ENCODE measurements at regions not wholly inside any gene's neighbourhood (a gene's known extent, or its start where the extent isn't known, plus 50 kb on each side); places are given as distances from the start of the nearest gene placed in this dataset.

GRCh38 chr20:58100731-58101356 lies 127.6 kb downstream of the ANKRD60 start:
- H3K4me3 ChIP-seq, result no peak overlapping the region
- H3K27me3 ChIP-seq, result no peaks in the 10 kb centered on the region
- H3K27ac ChIP-seq, result no peak overlapping the region
- H3K4me1 ChIP-seq, result no peaks in the 10 kb centered on the region
- H3K36me3 ChIP-seq, result no peaks in the 10 kb centered on the region
- no peaks in the 10 kb centered on the region for H3K9me3 ChIP-seq
- TF ChIP-seq POLR2A (IDR thresholded peaks at IDR 0.05) (no peak), CTCF (IDR thresholded peaks at IDR 0.05) (no peak)
- intact Hi-C loops (cut with DNase I; ENCODE audit: low total_unique reads), result no loop called here
- DNase-seq, result no peak

DNA sequence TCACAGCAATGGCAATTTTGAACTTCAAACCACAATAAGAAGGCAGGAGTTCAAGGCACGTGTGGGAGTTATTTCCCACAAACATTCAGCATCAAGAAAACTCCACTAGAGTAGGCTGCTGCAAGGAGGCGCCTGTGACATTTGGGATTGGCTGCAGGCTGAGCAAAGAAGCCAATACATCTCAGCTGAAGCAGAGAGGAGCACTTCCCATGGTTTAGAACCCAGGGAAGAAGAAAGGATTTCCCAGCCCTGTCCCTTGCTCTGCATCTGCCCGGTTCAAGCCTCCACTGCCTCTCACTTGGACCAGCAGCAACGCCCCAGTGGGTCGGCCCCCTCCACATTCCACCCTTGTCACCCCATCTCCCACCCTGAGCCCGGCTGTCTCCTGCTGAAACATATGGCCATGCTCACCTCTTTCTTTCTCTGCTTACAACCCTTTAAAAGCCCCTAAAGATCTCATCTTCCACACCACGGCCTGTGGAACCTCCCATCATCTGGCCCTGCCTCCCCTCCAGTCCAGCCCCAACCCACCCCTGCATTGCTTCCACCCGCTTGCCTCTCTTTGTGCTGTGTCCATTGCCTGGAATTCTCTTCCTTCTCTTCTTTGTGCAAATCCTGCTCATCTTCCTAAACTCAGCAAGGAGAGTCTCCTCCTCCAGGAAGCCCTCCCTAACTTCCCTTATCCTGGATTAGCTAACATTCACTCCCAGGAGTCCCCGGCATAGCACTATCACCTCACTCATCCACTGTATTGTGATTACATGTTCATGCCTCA lies 128.3 kb downstream of the ANKRD60 start:
- H3K9me3 ChIP-seq, result no peaks in the 10 kb centered on the region
- intact Hi-C loops (cut with DNase I; ENCODE audit: low total_unique reads), result no loop called here
- no peaks in the 10 kb centered on the region for H3K27me3 ChIP-seq
- no peaks in the 10 kb centered on the region for H3K4me1 ChIP-seq
- H3K36me3 ChIP-seq, result no peaks in the 10 kb centered on the region
- TF ChIP-seq CTCF (IDR thresholded peaks at IDR 0.05) (no peak), POLR2A (IDR thresholded peaks at IDR 0.05) (no peak)
- no peak for DNase-seq
- no peak overlapping the region for H3K4me3 ChIP-seq
- no peak overlapping the region for H3K27ac ChIP-seq

- no peak for DNase-seq
- intact Hi-C loops (cut with DNase I; ENCODE audit: low total_unique reads), result no loop called here
- TF ChIP-seq POLR2A (IDR thresholded peaks at IDR 0.05) (no peak), CTCF (IDR thresholded peaks at IDR 0.05) (no peak)
- Histone ChIP-seq H3K27me3 (no peaks in the 10 kb centered on the region), H3K36me3 (no peaks in the 10 kb centered on the region), H3K4me1 (no peaks in the 10 kb centered on the region), H3K4me3 (no peak overlapping the region), H3K9me3 (no peaks in the 10 kb centered on the region), H3K27ac (no peak overlapping the region)
Observed at GRCh38 chr20:58099291-58099935, 129.0 kb downstream of the ANKRD60 start.

GRCh38 chr20:58098571-58098970 lies 129.9 kb downstream of the ANKRD60 start:
- Histone ChIP-seq H3K4me3 (no peak overlapping the region), H3K27ac (no peak overlapping the region), H3K4me1 (no peaks in the 10 kb centered on the region), H3K36me3 (no peaks in the 10 kb centered on the region), H3K9me3 (no peaks in the 10 kb centered on the region), H3K27me3 (no peaks in the 10 kb centered on the region)
- intact Hi-C loops (cut with DNase I; ENCODE audit: low total_unique reads), result no loop called here
- no peak for DNase-seq
- TF ChIP-seq CTCF (IDR thresholded peaks at IDR 0.05) (no peak), POLR2A (IDR thresholded peaks at IDR 0.05) (no peak)

- H3K4me1 ChIP-seq, result no peaks in the 10 kb centered on the region
- no peak for DNase-seq
- H3K9me3 ChIP-seq, result no peaks in the 10 kb centered on the region
- H3K36me3 ChIP-seq, result no peaks in the 10 kb centered on the region
- no peak for TF ChIP-seq POLR2A (IDR thresholded peaks at IDR 0.05)
- no peak for TF ChIP-seq CTCF (IDR thresholded peaks at IDR 0.05)
- H3K4me3 ChIP-seq, result no peak overlapping the region
- H3K27me3 ChIP-seq, result no peaks in the 10 kb centered on the region
- H3K27ac ChIP-seq, result no peak overlapping the region
- intact Hi-C loops (cut with DNase I; ENCODE audit: low total_unique reads), result no loop called here
Observed at GRCh38 chr20:58097943-58098342, 130.5 kb downstream of the ANKRD60 start.

All from uterus (tissue), 3 donors.